GM23338 (cell line): ENCODE measurements at regions not wholly inside any gene's neighbourhood (a gene's known extent, or its start where the extent isn't known, plus 50 kb on each side); places are given as distances from the start of the nearest gene placed in this dataset.

ENCODE experiments used
- ATAC-seq: fragments of 200-7000 bp; cut with Tn5 transposase; 3 replicates; pipeline ENCODE4 v1.9.1; 2020
- DNase-seq: peaks from one replicate; pipeline ENCODE4 v3.0.0-alpha.2; 2015; ENCODE audit warnings: low spot score
- H2AFZ ChIP-seq: fragments of 200-600 bp; sonication (generic); 2 replicates; pipeline ENCODE4 v1.8.0; 2016; ENCODE audit warnings: antibody characterized with exemption, mild to moderate bottlenecking, moderate library complexity
- H3F3A ChIP-seq: fragments of 200-600 bp; sonication (generic); replicated peaks from 2 replicates; pipeline ENCODE4 v1.8.0; 2017; ENCODE audit warnings: antibody characterized with exemption, mixed run types, low read depth
- H3K27ac ChIP-seq: fragments of 200-600 bp; sonication (generic); 2 replicates; pipeline ENCODE4 v1.6.1; 2016; ENCODE audit warnings: low read depth
- H3K27me3 ChIP-seq: fragments of 200-600 bp; sonication (generic); 2 replicates; pipeline ENCODE4 v1.8.0; 2016; ENCODE audit warnings: mild to moderate bottlenecking, mixed run types, moderate library complexity; ENCODE audit not compliant: insufficient read depth
- H3K36me3 ChIP-seq: fragments of 200-600 bp; sonication (generic); 2 replicates; pipeline ENCODE4 v1.8.0; 2016; ENCODE audit warnings: mild to moderate bottlenecking; ENCODE audit not compliant: insufficient read depth
- H3K4me1 ChIP-seq: fragments of 200-600 bp; sonication (generic); 2 replicates; pipeline ENCODE4 v1.8.0; 2016; ENCODE audit warnings: mild to moderate bottlenecking, moderate library complexity; ENCODE audit not compliant: insufficient read depth
- H3K4me2 ChIP-seq: fragments of 200-600 bp; sonication (generic); 2 replicates; pipeline ENCODE4 v1.7.1; 2017; ENCODE audit warnings: mixed run types
- H3K4me3 ChIP-seq: fragments of 200-600 bp; sonication (generic); 2 replicates; pipeline ENCODE4 v1.6.1; 2016; ENCODE audit warnings: mixed run types
- H3K79me2 ChIP-seq: fragments of 200-600 bp; sonication (generic); replicated peaks from 2 replicates; pipeline ENCODE4 v1.8.0; 2017; ENCODE audit warnings: mild to moderate bottlenecking; ENCODE audit not compliant: insufficient read depth
- H3K9me2 ChIP-seq: fragments of 200-600 bp; sonication (generic); 2 replicates; pipeline ENCODE4 v1.8.0; 2017; ENCODE audit not compliant: insufficient read depth
- H4K20me1 ChIP-seq: fragments of 200-600 bp; sonication (generic); replicated peaks from 2 replicates; pipeline ENCODE4 v1.8.0; 2017; ENCODE audit warnings: mild to moderate bottlenecking; ENCODE audit not compliant: insufficient read depth
- H3K27ac Mint-ChIP-seq: 2 replicates; pipeline ENCODE4 v1.8.0; 2020; ENCODE audit warnings: inconsistent platforms, mild to moderate bottlenecking, moderate library complexity, mixed read lengths
- H3K27me3 Mint-ChIP-seq: 3 replicates; pipeline ENCODE4 v1.8.0; 2022; ENCODE audit warnings: low read depth, mild to moderate bottlenecking, moderate library complexity, mixed read lengths, inconsistent platforms; ENCODE audit not compliant: insufficient read depth, poor library complexity
- H3K36me3 Mint-ChIP-seq: 3 replicates; pipeline ENCODE4 v1.8.0; 2021; ENCODE audit warnings: low read depth, mild to moderate bottlenecking, inconsistent platforms, moderate library complexity, mixed read lengths
- H3K4me1 Mint-ChIP-seq: 3 replicates; pipeline ENCODE4 v1.8.0; 2020; ENCODE audit warnings: mild to moderate bottlenecking, inconsistent platforms, mixed read lengths
- H3K4me3 Mint-ChIP-seq: 3 replicates; pipeline ENCODE4 v1.8.0; 2021; ENCODE audit warnings: moderate library complexity, mild to moderate bottlenecking, inconsistent platforms, mixed read lengths
- H3K9me3 Mint-ChIP-seq: 3 replicates; pipeline ENCODE4 v1.8.0; 2020; ENCODE audit warnings: moderate library complexity, mild to moderate bottlenecking, inconsistent platforms, mixed read lengths
- JUNB ChIP-seq: IDR thresholded peaks from one replicate; pipeline ENCODE4 v1.6.1; 2016; ENCODE audit warnings: antibody characterized with exemption; ENCODE audit not compliant: unreplicated experiment
- ZNF114 ChIP-seq: fragments of 250-450 bp; sonication (Bioruptor Pico); IDR thresholded peaks from 2 replicates; pipeline ENCODE4 v1.5.0; 2020; ENCODE audit warnings: mild to moderate bottlenecking, moderate library complexity
- ZNF331 ChIP-seq: fragments of 250-450 bp; sonication (Bioruptor Pico); IDR thresholded peaks from 2 replicates; pipeline ENCODE4 v1.5.0; 2020; ENCODE audit warnings: low read depth, mild to moderate bottlenecking, moderate library complexity
- TF ChIP-seq, protein P1 (sequence below): fragments of 250-450 bp; sonication (Bioruptor Pico); IDR thresholded peaks from 2 replicates; pipeline ENCODE4 v1.5.0; 2020; ENCODE audit warnings: mild to moderate bottlenecking, moderate library complexity
- TF ChIP-seq, protein P2 (sequence below), 2 experiments: fragments of 200-600 bp in 1 of 2; sonication (generic) in 1 of 2; conservative IDR thresholded peaks; 2 replicates each; pipeline versions ENCODE4 v1.5.1 to v1.6.1; 2016 to 2017; ENCODE audit warnings: antibody characterized with exemption in 2 of 2, low read depth in 2 of 2, mild to moderate bottlenecking in 2 of 2, moderate library complexity in 1 of 2
- TF ChIP-seq, protein P3 (sequence below): IDR thresholded peaks from one replicate; pipeline ENCODE4 v1.6.1; 2018; ENCODE audit warnings: antibody characterized with exemption; ENCODE audit not compliant: unreplicated experiment

DNA sequence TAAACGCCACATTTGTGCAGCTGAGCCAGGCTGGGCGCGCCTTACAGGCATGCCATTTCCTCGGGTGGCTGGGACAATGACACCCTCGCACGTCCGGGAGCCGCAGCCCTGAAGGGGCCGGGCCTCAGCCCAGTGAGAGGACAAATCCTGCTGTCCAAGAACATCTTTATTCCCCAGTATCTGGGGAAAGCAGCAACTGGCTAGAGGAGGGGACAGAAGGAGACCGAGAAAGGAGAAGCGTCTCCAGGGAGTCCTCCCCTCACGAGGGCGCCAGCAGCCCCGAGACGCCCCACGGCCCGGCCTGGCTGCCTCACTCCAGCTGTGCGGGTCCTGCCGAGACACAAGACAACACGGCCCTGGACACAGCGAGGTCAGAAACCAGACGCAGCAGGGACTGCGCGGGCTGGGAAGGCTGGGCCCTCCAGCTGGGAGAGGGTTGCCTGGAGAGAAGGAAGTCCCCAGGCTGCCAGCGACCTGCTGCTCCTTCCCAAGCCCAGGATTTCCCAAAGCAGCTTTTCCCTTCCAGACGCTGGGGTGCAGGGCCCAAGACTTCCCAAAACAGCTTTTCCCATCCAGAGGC, 130.2 kb downstream of the CHSY1 start:
- ATAC-seq: peak; percentile 79
- peak overlapping the region; percentile 30; the same call in 1 of the 2 replicates for H3K27ac ChIP-seq

DNA sequence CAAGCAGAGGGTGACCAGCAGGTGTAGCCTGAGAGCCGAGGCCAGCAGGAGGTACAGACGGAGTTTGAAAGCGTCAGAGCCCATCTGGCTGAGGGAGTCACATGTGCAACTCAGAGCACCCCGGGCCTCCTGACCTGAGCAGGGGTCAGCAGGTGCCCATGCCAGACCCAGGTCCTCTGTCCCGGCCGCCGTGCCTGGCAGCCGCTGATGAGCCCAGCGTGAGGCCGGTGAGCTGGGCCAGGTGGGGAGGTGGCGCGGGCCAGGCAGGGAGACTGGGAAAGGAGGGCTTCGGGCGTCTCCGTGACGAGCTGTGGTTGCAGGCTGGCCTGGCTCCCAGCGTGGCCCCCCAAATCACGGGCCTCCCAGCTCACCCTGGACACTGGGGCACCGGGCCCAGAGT, 130.9 kb downstream of the CHSY1 start:
- H3K4me1 ChIP-seq: peaks cover 9% of the 10 kb centered on the region
- peaks cover 7% of the 10 kb centered on the region for H3K27me3 Mint-ChIP-seq
- H3K4me3 Mint-ChIP-seq: no peak overlapping the region
- no peaks in the 10 kb centered on the region for H3K79me2 ChIP-seq
- no peaks in the 10 kb centered on the region for H3K36me3 Mint-ChIP-seq
- H4K20me1 ChIP-seq: no peaks in the 10 kb centered on the region
- no peaks in the 10 kb centered on the region for H3K9me2 ChIP-seq
- peak overlapping the region; percentile 99; the same call in 1 of the 2 replicates for H2AFZ ChIP-seq
- peak; percentile 9 for ATAC-seq
- no peak overlapping the region for H3K27ac Mint-ChIP-seq
- DNase-seq: no peak
- 0 out of 2 replicates have a peak, but pooled peaks cover 4% of the 10 kb centered on the region for H3F3A ChIP-seq
- H3K4me1 Mint-ChIP-seq: peaks cover 31% of the 10 kb centered on the region
- H3K9me3 Mint-ChIP-seq: no peaks in the 10 kb centered on the region
- H3K4me2 ChIP-seq: no peak overlapping the region
- no peak overlapping the region; the same call in 1 of the 2 replicates for H3K27ac ChIP-seq
- H3K27me3 ChIP-seq: no peaks in the 10 kb centered on the region
- no peak overlapping the region for H3K4me3 ChIP-seq
- no peaks in the 10 kb centered on the region for H3K36me3 ChIP-seq
- no peak for TF ChIP-seq ZNF331 (CRISPR knock-in tag)
- TF ChIP-seq, protein P1, sequence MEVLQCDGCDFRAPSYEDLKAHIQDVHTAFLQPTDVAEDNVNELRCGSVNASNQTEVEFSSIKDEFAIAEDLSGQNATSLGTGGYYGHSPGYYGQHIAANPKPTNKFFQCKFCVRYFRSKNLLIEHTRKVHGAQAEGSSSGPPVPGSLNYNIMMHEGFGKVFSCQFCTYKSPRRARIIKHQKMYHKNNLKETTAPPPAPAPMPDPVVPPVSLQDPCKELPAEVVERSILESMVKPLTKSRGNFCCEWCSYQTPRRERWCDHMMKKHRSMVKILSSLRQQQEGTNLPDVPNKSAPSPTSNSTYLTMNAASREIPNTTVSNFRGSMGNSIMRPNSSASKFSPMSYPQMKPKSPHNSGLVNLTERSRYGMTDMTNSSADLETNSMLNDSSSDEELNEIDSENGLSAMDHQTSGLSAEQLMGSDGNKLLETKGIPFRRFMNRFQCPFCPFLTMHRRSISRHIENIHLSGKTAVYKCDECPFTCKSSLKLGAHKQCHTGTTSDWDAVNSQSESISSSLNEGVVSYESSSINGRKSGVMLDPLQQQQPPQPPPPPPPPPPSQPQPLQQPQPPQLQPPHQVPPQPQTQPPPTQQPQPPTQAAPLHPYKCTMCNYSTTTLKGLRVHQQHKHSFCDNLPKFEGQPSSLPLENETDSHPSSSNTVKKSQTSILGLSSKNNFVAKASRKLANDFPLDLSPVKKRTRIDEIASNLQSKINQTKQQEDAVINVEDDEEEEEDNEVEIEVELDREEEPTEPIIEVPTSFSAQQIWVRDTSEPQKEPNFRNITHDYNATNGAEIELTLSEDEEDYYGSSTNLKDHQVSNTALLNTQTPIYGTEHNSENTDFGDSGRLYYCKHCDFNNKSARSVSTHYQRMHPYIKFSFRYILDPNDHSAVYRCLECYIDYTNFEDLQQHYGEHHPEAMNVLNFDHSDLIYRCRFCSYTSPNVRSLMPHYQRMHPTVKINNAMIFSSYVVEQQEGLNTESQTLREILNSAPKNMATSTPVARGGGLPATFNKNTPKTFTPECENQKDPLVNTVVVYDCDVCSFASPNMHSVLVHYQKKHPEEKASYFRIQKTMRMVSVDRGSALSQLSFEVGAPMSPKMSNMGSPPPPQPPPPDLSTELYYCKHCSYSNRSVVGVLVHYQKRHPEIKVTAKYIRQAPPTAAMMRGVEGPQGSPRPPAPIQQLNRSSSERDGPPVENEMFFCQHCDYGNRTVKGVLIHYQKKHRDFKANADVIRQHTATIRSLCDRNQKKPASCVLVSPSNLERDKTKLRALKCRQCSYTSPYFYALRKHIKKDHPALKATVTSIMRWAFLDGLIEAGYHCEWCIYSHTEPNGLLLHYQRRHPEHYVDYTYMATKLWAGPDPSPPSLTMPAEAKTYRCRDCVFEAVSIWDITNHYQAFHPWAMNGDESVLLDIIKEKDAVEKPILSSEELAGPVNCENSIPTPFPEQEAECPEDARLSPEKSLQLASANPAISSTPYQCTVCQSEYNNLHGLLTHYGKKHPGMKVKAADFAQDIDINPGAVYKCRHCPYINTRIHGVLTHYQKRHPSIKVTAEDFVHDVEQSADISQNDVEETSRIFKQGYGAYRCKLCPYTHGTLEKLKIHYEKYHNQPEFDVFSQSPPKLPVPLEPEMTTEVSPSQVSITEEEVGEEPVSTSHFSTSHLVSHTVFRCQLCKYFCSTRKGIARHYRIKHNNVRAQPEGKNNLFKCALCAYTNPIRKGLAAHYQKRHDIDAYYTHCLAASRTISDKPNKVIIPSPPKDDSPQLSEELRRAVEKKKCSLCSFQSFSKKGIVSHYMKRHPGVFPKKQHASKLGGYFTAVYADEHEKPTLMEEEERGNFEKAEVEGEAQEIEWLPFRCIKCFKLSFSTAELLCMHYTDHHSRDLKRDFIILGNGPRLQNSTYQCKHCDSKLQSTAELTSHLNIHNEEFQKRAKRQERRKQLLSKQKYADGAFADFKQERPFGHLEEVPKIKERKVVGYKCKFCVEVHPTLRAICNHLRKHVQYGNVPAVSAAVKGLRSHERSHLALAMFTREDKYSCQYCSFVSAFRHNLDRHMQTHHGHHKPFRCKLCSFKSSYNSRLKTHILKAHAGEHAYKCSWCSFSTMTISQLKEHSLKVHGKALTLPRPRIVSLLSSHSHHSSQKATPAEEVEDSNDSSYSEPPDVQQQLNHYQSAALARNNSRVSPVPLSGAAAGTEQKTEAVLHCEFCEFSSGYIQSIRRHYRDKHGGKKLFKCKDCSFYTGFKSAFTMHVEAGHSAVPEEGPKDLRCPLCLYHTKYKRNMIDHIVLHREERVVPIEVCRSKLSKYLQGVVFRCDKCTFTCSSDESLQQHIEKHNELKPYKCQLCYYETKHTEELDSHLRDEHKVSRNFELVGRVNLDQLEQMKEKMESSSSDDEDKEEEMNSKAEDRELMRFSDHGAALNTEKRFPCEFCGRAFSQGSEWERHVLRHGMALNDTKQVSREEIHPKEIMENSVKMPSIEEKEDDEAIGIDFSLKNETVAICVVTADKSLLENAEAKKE (CRISPR knock-in tag): no peak
- TF ChIP-seq JUNB: no peak
- no peak for TF ChIP-seq ZNF114

More for the DNA sequence above, 130.2 kb downstream of the CHSY1 start:
- H3K36me3 Mint-ChIP-seq: no peaks in the 10 kb centered on the region
- peak overlapping the region; percentile 41; the same call in 1 of the 2 replicates for H3K4me2 ChIP-seq
- no peaks in the 10 kb centered on the region for H3K27me3 ChIP-seq
- H3K4me1 ChIP-seq: peaks cover 11% of the 10 kb centered on the region
- no peaks in the 10 kb centered on the region for H3K79me2 ChIP-seq
- no peak overlapping the region for H3K27ac Mint-ChIP-seq
- no peaks in the 10 kb centered on the region for H3K9me2 ChIP-seq
- no peak overlapping the region for H3K4me3 Mint-ChIP-seq
- H4K20me1 ChIP-seq: no peaks in the 10 kb centered on the region
- DNase-seq: peak; percentile 65
- H3K9me3 Mint-ChIP-seq: no peaks in the 10 kb centered on the region
- peaks cover 33% of the 10 kb centered on the region for H3K4me1 Mint-ChIP-seq
- no peak overlapping the region for H3K4me3 ChIP-seq
- no peaks in the 10 kb centered on the region for H3K36me3 ChIP-seq
- TF ChIP-seq JUNB: no peak
- TF ChIP-seq, protein P2, sequence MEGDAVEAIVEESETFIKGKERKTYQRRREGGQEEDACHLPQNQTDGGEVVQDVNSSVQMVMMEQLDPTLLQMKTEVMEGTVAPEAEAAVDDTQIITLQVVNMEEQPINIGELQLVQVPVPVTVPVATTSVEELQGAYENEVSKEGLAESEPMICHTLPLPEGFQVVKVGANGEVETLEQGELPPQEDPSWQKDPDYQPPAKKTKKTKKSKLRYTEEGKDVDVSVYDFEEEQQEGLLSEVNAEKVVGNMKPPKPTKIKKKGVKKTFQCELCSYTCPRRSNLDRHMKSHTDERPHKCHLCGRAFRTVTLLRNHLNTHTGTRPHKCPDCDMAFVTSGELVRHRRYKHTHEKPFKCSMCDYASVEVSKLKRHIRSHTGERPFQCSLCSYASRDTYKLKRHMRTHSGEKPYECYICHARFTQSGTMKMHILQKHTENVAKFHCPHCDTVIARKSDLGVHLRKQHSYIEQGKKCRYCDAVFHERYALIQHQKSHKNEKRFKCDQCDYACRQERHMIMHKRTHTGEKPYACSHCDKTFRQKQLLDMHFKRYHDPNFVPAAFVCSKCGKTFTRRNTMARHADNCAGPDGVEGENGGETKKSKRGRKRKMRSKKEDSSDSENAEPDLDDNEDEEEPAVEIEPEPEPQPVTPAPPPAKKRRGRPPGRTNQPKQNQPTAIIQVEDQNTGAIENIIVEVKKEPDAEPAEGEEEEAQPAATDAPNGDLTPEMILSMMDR (conservative IDR thresholded peaks at IDR 0.05; ENCODE audit: low read depth in 2 of 2): peak; percentile 29 to 59
- TF ChIP-seq, protein P3, sequence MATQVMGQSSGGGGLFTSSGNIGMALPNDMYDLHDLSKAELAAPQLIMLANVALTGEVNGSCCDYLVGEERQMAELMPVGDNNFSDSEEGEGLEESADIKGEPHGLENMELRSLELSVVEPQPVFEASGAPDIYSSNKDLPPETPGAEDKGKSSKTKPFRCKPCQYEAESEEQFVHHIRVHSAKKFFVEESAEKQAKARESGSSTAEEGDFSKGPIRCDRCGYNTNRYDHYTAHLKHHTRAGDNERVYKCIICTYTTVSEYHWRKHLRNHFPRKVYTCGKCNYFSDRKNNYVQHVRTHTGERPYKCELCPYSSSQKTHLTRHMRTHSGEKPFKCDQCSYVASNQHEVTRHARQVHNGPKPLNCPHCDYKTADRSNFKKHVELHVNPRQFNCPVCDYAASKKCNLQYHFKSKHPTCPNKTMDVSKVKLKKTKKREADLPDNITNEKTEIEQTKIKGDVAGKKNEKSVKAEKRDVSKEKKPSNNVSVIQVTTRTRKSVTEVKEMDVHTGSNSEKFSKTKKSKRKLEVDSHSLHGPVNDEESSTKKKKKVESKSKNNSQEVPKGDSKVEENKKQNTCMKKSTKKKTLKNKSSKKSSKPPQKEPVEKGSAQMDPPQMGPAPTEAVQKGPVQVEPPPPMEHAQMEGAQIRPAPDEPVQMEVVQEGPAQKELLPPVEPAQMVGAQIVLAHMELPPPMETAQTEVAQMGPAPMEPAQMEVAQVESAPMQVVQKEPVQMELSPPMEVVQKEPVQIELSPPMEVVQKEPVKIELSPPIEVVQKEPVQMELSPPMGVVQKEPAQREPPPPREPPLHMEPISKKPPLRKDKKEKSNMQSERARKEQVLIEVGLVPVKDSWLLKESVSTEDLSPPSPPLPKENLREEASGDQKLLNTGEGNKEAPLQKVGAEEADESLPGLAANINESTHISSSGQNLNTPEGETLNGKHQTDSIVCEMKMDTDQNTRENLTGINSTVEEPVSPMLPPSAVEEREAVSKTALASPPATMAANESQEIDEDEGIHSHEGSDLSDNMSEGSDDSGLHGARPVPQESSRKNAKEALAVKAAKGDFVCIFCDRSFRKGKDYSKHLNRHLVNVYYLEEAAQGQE: no peak
- H3K27me3 Mint-ChIP-seq: peaks cover 7% of the 10 kb centered on the region
- 0 out of 2 replicates have a peak, but pooled peaks cover 4% of the 10 kb centered on the region for H3F3A ChIP-seq
- peak overlapping the region; percentile 99 for H2AFZ ChIP-seq
